DND-41 (cell line): ENCODE measurements at regions not wholly inside any gene's neighbourhood (a gene's known extent, or its start where the extent isn't known, plus 50 kb on each side); places are given as distances from the start of the nearest gene placed in this dataset.

Source experiments
- CTCF ChIP-seq: IDR thresholded peaks from 2 replicates; pipeline ENCODE4 v1.5.1; 2012; ENCODE audit warnings: borderline replicate concordance, low read length, moderate library complexity, mild to moderate bottlenecking; ENCODE audit not compliant: poor library complexity, severe bottlenecking; ENCODE audit errors: extremely low read depth
- EZH2 ChIP-seq: IDR thresholded peaks from 3 replicates; pipeline ENCODE4 v1.6.1; 2012; ENCODE audit warnings: borderline replicate concordance, low read depth, mild to moderate bottlenecking, moderate library complexity, low read length, inconsistent platforms; ENCODE audit not compliant: severe bottlenecking

- no peak for TF ChIP-seq CTCF
- TF ChIP-seq EZH2: no peak
These were observed 1054.3 kb downstream of the EPHA7 start for GRCh38 chr6:92364948-92365541.
